ENCODE measurements at regions not wholly inside any gene's neighbourhood (a gene's known extent, or its start where the extent isn't known, plus 50 kb on each side); places are given as distances from the start of the nearest gene placed in this dataset.
A peak's percentile ranks its signal among the peaks of the same experiment; 100 is the strongest.

DNA sequence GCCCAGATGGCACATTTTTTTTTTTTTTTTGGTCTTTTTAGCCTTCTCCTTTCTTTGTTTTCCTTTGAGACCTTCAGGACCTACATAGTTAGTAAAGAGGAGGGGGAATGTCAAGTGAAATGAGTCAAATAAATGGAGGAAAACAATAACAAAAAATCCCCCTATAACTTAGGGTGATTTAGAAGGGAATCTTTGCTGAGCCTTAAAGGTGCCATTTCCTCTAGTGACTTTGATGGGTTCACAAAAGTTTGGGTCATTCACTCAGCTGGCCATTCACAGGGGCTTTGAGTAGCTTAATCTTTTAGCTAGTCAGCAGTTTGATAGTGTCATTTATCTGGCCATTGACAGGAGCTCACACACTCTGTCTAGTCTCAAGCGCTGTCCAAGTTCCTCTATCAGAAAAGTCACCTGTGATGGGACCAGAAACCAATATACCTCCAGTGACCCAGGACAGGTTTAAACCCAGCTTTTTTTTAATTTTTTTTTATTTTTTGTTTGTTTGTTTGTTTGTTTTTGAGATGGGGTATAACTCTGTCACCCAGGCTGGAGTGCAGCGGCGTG is 275.1 kb upstream of the PRDM1 start:
- DNase-seq: no peak

DNA sequence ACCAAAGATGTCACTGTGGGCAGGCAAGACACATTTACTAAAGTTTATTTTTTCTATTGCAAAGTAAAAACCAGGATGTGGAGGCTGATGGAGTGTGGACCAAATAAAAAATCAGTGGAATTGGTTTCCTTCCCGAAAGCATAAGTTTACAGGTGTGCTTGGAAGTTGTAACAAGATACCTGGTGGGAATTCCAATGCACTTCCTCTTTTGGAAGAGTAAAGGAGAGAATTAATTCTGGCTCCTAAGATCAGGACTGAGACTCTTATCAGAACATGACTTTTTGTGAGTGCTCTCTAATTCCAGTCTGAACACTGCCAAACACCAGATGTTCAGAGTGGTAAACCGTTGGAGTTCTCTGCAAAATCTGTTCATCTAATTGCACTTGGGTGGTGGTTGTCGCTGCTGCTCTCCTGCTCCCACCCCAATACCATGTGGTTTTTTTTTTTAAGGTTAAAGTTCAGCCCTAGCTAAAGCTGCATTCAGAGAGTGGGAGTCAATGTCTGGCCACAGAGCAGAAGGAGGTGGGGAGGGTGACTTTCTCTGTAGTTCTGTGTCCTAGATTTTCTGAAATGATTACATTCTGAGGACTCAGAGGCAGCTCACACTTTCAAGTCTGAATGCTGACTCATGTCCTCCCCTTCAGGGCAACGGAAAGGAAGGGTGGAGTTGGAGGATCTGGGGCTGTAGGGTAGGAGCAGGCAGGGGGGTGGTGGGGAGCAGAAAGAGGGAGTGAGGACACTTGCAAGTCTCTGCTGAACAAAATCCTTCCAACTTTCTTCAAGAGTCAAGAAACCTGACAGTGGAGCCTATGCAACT is 275.8 kb upstream of the PRDM1 start:
- peak; percentile 75 to 93 (median 86) for DNase-seq

GRCh38 chr6:105808571-105808970 is 277.6 kb upstream of the PRDM1 start:
- no peak for DNase-seq

- DNase-seq: no peak
Measured at GRCh38 chr6:105807905-105808304, 278.2 kb upstream of the PRDM1 start.

DNA sequence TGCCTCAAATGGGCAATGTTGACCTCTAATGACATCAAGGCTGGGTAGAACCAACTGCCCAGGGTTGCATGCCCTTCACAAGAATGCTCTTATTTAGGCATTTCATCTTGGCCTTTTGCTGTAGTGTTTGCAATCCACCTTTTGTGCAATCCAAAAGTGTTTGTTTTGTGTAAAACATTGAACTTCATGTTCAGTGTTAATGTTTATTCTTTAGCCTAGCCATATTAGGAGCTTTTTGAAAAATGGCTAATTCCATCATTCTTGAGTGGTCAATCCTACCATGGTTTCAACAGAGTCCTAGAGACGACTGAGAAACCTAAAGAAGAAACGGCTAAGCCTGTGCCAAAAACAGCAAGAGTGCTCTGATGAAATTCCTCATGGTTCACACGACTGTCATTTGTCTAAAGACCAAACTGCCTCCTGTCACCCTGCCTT is 279.6 kb upstream of the PRDM1 start:
- no peak for DNase-seq

DNA sequence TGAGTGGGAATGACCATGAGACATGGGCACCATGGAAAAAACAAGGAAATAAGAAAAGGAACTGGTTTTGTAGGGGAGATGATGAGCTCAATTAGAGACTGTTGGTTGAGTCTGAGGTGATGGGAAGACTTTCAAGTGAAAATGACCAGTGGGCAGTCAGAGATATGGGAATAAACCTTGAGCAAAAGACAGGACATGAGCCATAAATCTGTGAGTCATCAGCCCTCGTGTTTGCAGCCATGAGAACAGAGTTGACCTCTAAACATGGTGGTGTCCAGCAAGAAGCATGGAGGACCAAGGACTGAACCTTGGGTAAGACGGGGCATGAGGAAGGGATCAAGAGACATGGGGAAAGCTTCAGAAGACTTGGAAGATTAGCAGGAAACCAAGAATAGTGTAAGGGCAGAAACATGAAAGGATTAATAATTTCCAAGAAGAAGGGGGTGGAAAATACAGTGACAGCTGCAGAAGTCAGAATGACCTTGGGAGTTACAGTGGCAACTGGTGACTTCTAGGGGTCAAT is 280.6 kb upstream of the PRDM1 start:
- DNase-seq: peak; percentile 74 to 94 (median 78)

DNA sequence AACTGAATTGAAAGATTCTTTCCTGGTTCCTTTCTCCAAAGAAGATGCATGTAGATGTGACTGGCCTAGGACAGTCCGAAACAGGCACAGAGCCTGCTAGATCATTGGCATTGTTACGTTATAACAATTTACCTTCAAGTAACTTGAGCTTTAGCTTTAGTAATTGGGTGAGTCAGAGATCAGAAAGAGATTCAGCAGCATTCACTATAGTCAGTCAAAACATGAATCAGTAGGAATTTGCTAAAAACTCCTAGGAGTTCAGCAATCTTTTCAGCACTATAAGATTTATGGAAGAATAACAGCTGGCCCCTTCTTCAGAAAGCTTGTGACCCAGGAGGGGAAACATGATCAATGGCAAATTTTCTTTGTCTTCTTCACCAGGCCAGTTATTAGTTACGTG is 281.7 kb upstream of the PRDM1 start:
- no peak for DNase-seq

DNA sequence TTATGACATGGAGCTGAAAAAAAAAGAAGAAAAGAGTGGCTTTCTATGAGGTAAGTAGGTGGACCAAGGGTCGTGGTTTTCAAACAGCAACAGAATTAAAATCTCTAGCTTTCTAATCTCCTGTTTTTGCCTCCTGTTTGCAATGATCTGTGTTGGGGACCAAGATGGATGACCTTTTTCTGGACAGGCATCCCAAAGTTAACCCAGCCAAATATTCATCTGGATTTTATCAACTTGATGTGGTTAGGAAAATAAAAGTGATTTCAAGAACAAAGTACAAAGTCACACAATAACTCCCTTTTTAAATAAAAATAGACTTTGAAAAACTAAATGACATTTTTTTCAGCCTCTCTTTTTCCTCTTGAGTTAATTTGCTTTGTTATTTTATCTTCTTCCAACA is 282.1 kb upstream of the PRDM1 start:
- DNase-seq: no peak

DNA sequence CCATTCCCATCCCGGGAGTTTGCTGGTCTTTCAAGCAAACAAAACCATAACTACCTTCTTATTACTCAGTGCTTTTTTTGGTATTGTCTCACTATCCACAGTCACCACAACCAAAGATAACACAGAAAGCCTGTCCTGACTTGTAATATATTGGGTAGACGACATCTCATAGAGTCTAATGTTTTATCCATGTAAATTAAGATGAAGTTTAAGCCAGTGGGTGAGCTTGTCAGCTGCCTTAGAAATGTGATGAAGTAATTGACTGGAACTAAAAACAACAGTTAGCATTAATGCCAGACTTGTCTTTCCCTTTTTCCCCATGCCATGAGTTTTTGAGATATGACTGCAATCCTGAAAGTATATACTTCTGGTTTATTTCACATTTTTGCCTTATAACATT is 282.7 kb upstream of the PRDM1 start:
- DNase-seq: peak in 1 of 4 experiments; percentile 46

GRCh38 chr6:105802703-105803102 is 283.4 kb upstream of the PRDM1 start:
- peak in 3 of 4 experiments; percentile 52 to 71 (median 55) for DNase-seq

GRCh38 chr6:105800871-105801270 is 285.3 kb upstream of the PRDM1 start:
- no peak for DNase-seq

- no peak for DNase-seq
Measured at GRCh38 chr6:105800398-105800797, 285.7 kb upstream of the PRDM1 start.

GRCh38 chr6:105799056-105799455 is 287.1 kb upstream of the PRDM1 start:
- peak; percentile 61 to 83 (median 78) for DNase-seq

- peak in 1 of 4 experiments; percentile 39 for DNase-seq
Measured at GRCh38 chr6:105797983-105798453, 288.1 kb upstream of the PRDM1 start.

GRCh38 chr6:105797286-105797979 is 288.7 kb upstream of the PRDM1 start:
- peak in 1 of 4 experiments; percentile 44 for DNase-seq

DNA sequence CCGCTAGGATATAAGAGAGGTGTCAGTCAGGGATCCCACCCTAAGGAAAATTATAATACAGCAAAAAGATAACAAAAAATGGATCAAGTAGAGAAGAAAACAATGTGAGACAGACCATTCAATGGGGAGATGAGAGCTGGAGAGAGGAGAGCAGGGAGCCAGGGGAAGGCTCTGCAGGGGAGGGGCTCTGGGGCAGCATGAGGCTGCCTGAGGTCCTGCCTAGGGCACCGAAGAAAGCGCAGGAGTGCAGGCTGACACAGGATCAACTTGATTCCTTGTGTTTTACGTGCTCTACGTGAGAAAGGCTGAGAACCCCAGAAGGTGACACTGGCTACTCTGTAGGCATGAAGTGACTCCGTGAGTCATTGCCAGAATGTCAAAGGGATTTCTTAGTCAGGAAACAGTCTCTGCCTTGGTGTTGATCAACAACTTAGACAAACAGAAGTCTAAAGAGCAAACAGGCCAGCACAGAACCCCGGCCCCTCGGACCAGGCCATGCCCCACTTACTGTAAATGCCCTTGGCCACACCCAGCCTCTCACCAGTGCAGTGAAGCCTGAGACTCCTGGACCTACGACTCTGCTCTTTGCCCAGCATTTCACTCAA is 290.1 kb upstream of the PRDM1 start:
- peak; percentile 61 to 88 (median 74) for DNase-seq

GRCh38 chr6:105795366-105795765 is 290.8 kb upstream of the PRDM1 start:
- peak in 3 of 4 experiments; percentile 60 to 63 (median 61) for DNase-seq

DNA sequence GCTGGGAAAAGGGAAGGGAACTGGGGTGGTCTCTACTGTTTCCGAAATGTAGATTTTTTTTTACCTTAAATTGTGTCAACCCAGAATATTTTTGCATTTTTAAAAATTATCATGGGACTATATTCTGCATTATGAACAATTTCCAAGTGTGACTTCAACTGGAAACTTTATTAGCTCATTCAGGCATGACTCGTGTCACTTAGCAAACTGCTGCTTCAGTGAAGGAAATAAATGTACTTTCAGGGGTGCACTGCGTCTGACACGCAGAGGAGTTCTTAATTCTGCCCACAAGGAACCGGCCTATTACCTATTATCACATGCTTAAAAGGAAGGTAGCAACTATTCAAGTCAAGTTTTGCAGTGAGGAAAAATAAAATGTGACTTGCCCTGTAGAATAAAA is 291.3 kb upstream of the PRDM1 start:
- peak; percentile 49 to 81 (median 62) for DNase-seq

DNA sequence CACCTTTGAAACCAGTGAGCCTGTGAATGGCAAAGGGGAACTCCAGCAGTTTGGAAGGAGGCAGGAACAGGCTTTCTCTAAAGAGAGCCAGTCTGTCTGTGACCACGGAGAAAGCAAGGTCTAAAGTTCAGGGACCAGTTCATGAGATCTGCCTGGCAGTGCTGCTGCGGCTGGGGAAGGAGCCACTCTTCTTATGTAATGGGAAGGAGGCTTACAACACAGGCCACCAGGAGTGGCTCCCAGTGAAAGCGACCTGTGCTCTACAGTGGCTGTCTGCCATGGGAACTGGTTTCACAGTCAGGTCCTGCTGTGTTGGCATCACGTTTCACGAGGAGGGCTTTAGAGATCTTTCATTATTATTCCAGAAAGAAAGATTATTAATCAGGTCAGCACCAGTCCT is 291.9 kb upstream of the PRDM1 start:
- DNase-seq: peak; percentile 88 to 96 (median 93)

DNA sequence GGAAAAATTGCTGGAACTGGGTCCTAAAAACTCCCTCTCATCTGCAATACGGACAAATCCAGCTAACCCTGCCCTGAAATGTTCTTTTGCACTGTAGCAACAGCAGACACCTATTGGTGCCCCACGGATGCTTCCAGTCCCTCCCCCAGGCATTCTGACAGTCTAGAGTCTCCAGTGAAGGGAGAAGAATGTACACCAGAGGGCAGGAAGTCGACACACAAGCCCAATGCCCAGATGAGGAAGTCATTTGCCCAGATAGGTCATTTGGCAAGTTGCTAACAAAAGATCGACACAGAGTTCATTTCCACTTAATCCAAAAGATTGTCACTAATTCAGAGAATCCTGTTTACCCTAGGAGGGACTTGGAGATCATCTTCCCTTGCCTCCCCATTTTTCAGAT is 293.0 kb upstream of the PRDM1 start:
- peak; percentile 80 to 93 (median 88) for DNase-seq

DNA sequence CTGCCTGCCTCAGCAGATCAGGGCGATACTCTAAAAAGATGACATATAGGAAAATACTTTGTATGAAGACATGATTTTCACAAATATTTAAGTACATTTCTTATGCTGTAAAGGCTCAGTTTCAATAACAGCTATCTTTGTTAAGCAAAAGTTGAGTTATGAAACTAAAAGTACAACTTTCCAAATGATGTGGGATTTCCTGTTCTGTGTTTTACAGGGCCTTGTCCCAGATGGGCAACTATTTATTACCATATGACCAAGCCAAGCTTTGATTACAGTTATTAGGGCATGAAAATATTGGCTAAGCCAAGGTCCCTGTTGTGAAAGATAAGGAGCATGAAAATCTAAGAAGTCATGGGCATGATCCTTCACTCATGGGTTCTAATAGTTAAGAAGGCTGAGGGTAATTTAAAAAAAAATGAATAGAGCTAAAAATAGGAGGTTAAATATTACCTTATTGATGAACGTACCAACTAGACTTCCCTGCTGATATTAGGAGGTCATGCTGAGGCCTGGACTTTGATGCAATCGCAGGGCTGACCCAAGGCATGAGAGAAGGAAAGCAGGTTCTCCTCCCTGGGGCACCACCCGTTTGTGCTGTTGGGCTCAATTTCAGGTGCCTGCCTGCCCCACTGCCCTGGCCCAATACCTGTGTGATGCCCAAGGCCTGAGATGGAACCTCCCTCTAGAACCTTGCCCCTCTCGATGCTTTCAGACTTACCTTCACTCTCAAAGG is 294.4 kb upstream of the PRDM1 start:
- peak in 3 of 4 experiments; percentile 34 to 81 (median 63) for DNase-seq

GRCh38 chr6:105791179-105791578 is 295.0 kb upstream of the PRDM1 start:
- no peak for DNase-seq

Measured in suppressor macrophage (primary cell).